Uterus (tissue), 2 donors: ENCODE measurements at regions not wholly inside any gene's neighbourhood (a gene's known extent, or its start where the extent isn't known, plus 50 kb on each side); places are given as distances from the start of the nearest gene placed in this dataset.

ENCODE experiments used
- CTCF ChIP-seq, 4 experiments: fragments of 200-600 bp in 2 of 4; fragments of 450-650 bp in 2 of 4; sonication (generic) in 2 of 4; IDR thresholded peaks; one replicate each; pipeline ENCODE4 v1.5.1; 2016 to 2019; ENCODE audit warnings: antibody characterized with exemption in 4 of 4, mild to moderate bottlenecking in 2 of 4, moderate library complexity in 1 of 4
- POLR2A ChIP-seq, 2 donors: fragments of 450-650 bp; IDR thresholded peaks; one replicate each; pipeline ENCODE4 v1.6.1; 2016; ENCODE audit warnings: antibody characterized with exemption in 2 of 2, mild to moderate bottlenecking in 1 of 2, moderate library complexity in 1 of 2

GRCh38 chr20:51217347-51218045, 194.6 kb upstream of the KCNG1 start:
- TF ChIP-seq CTCF (IDR thresholded peaks at IDR 0.05) (no peak), POLR2A (IDR thresholded peaks at IDR 0.05) (no peak)
